NCI-H226 (cell line): ENCODE measurements at regions not wholly inside any gene's neighbourhood (a gene's known extent, or its start where the extent isn't known, plus 50 kb on each side); places are given as distances from the start of the nearest gene placed in this dataset.
A peak's percentile ranks its signal among the peaks of the same experiment; 100 is the strongest.
"Not testable (repeated sequence)": the region's sequence is repeated elsewhere in the genome, so short reads cannot be mapped to it uniquely, and the experiment has no call there.

Experiments
- DNase-seq: peaks from one replicate; pipeline ENCODE4 v3.0.0-alpha.2; 2015

DNA sequence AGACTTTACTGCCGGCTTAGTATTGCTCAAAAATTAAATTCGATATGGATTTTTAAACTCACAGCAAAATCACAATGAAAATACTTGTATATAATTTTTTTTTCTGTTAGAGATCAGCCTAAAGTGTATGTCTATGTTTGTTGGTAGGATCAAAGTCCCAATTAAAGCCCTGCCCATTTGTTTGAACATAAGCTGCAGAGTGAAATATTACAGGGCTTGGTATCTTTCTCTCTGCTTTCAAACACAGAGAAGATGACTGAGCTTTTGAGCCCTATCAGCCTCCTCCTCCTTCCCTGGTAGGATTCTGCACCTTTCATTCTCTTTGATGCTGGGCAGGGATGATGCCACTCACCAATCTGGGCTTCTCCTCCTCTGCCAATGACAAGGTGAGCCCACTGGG lies 345.4 kb downstream of the PPP1R2C start:
- no peak for DNase-seq

DNA sequence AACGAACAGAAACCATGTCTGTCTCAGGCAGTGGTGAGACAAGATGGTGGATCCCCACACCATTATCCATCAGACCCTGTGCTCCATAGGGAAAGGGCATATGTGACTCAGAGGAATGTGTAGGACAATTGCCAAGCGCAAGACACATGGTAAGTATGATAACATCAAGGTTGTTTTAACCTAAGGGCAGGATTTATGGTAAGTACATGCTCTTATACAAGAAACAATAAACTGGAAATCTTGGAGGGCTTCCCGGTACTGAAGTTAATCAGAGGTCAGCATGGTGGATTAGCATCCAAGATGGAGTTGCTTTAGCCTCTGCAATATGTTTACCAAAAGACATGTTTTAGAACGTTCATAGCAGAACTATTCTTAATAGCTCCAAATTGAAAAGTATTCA lies 355.0 kb downstream of the PPP1R2C start:
- no peak for DNase-seq

DNA sequence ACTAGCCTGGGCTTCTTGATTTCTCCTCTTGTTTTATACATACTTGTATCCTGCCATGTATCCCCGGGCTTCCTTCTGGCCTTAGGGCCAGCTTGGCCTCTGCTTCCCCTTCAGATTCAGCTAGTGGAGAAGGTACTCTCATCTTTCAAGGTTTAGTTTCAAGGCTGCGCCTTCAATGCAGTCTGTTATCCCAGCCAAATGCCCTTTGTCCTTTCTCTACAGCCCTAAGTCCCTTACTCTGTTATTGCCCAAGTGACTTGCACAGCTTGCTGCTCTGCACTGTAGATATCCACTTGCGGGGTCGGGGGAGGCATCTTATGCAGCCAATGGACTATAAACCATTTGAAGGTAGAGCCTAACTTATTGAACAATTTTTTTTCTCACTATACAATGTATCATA lies 357.5 kb downstream of the PPP1R2C start:
- no peak for DNase-seq

DNA sequence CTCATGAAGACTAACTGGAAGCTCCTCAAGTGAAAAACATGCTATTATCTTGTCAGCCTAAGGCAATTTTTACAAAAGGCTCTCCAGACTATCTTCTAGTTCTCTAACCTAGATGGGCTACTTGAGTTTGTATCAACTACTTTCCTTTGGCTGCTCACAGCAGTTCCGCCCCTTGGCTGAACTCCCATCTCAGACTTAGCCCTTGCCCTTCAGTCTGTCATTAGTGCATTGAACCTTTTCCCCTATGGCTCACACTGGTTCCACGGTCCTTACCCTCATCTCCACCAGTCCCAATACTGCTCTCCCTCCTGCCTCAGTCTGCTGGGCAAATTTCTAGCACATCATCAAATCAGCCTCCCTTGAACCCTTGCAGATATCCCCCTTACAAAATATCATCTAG lies 362.3 kb downstream of the PPP1R2C start:
- no peak for DNase-seq

DNA sequence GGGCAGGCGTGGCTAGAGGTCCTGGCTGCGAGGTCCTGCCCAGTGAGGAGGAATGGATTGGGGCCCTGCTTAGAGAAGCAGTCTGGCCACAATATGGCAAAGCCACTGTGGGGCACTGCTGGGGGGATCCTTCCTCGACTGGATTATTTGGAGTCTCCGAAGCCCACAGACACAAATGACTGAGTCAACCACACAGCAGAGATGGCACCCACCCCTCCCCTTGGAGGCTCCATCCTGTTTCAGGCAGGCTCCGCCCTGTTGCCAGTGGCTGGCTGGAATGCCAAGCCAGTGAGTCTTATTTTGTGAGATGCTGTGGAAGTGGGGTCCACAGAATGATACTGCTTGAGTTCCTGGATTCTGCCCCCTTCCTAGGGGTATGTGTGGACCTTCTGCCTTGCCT lies 363.9 kb downstream of the PPP1R2C start:
- DNase-seq = no peak

DNA sequence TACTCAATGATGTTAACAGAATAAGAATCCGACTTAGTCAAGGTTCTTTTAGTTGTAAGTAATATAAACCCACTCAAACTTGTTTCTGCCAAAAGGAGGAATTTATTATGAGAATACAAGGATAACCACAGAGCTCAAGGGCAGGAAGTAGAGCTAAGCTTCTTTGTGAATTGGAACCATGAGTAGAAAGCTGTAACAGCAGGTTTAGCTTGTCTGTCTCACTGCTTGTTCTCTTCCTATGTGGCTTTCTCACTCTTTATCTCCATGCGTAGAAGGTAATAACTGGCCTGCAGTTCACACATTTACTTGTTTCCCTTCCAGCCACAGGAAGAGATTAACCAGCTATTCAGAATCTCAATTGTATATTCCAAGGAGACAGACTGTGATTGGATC lies 378.3 kb downstream of the PPP1R2C start:
- no peak for DNase-seq

DNA sequence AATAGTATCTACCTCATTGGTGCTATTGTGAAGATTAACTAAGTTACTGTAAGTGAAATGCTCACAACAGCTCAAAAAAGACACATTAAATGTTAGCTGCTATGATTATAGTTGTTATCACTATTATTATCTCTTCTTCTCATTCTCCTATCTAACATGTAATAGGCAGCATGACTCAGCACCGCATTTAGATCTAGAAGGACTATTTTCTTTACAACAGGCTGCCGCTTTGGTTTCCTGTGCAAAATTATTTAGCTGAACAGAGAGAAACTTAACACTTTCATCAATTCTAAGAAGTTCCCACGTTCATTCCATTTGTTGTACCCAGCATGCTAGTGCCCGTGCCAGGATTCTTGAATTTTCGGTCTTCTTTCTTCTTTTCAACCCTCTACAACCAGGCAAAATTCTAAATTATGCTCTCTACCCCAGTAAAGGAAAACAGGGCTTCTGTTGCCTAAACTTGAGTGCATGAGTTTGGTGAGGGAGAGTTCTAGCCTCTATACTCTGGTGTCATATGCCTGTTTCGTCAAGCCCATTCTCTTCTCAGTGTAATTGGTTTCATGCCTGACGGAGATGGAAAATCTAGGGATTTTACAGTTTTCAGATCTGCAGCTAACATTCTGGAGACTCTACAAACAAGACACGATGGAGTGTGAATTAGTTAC lies 378.9 kb downstream of the PPP1R2C start:
- DNase-seq = no peak

DNA sequence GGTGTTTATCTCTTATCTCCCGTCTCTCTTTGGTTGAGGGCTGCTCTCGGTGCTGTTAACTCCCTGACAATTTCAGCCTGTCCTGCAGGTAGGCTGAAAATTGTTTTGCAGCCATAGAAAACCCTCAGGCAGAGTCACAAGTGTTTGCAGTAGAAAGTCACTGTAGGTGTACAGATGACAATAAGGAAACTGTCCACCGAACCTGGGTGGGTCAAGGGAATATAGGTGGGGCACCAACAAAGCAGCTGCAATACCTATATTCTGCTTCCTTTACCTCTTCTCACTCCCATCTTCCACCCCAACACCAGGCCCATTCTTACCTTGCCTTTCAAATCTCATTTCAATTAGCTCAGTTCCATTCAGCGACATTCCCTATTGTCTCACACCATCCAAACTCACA lies 381.8 kb downstream of the PPP1R2C start:
- no peak for DNase-seq

DNA sequence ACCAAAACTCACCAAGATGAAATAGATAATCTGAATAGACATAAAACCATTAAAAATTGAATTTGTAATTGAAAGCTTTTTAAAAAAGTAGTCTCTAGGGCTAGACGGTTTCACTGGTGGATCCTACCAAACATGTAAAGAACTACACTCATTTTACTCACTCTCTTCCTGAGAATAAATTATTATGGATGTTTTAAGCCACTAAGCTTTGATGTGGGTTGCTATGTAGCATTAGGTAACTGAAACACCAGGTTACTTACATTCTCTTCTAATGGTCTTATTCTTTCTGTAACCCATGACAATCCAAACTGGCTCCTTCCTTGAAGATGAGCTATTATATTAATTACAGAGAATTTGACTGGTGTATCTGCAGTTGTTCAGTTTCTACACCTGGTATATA lies 385.1 kb downstream of the PPP1R2C start:
- no peak for DNase-seq

DNA sequence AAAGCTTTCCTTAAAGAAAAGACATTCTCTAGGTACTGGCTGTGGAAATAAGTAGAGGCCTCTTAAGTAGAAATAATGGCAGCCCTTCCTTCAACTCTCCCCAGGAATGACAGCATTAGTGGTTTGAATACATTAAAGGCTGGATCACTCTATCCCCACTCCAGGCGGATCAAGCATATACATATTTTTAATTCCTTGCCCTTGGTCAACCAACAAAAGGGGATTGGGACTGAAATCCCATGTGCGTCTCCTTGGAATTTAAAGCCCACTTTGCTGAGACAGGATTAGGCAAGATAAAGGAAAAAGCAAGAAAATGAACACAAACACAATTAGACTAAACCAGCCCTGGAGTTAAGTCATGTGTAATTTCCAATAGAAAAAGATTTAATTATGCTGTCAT lies 391.3 kb downstream of the PPP1R2C start:
- no peak for DNase-seq

DNA sequence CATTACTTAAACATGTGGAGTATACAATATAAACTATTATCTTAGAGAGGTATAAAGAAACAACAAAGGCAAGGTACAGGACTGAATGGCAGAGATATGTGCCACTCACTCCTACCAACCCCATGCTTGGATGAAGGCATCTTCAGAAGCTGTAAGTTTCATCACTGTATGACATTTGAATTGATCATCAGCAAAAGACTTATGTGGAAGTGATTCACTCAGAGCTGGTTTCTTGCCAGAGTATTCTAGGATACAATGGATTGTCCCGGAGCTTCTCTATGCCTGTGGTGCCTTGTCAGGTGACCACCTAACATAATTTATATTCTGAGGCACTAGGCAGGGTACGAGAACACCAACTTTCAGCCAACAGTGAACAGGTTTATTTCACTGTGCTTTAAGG lies 392.2 kb downstream of the PPP1R2C start:
- DNase-seq = no peak

DNA sequence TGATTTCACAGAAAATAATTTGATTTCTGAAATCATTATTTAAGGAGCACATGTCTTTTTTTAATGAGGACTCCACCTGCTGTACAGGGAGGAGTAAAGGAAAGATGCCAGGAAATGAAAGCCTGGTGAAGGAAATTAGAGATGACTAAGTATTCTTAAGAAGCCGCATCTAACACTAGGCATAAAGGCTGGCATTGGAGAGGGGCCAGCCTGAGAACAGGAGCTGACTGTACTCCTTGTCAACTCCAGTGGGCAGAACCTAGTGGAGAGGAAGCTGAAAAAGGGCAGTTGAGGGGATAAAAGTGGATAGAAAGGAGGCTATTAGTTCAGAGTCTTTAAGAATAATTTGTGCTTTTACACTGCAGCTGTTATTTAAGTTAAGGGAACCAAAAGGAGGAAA lies 393.0 kb downstream of the PPP1R2C start:
- DNase-seq = peak; percentile 33

DNA sequence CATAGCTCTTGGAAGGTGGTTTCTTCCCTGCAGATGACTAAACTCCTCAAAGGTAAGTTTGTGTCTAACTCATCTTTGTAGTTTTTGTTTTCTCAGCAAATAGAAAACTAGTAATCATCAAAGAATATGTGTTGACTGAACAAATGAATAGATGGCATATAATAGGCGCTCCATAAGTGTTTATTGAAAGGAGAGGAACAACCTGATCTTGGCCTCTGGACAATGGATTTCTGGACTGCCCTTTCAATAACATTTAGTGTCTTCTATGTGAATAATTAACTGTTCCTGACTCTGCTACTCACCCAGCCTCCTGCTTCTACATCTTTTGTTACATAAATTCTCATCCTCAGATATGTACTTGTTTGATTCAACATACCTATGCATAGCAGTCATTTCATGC lies 399.1 kb downstream of the PPP1R2C start:
- no peak for DNase-seq

DNA sequence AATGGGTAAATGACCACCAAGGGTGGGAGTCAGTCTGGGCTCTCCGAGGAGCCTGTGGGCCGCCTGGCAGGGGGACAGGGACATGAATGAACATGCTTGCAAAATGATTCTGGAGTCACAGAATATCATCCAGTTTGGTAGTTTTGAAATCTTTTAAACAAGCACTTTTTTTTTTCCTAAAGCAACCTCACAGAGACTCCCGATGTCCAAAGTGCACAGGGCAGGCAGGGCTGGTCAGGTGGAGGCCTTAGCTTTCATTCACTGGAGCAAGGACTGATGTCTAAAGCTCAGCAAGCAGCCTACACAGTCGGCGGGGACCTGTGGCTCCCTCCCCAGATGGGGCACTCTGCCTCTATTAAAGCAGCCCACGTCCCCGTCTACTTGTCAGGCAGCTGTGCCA lies 402.9 kb downstream of the PPP1R2C start:
- DNase-seq = no peak

DNA sequence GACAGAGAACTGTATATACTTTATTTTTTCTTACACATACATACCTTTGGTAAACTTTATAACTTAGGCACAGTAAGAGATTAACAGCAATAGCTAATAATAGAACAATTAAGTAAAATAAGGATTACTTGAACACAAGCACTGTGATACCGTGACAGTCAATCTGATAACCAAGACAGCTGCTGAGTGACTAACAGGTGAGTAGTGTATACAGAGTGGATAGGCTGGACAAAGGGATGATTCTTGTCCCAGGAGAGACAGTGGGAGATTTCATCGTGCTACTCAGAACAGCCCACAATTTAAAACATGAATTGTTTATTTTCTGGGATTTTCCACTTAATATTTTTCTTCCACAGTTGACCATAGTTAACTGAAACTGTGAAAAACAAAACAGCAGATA lies 411.8 kb downstream of the PPP1R2C start:
- no peak for DNase-seq

DNA sequence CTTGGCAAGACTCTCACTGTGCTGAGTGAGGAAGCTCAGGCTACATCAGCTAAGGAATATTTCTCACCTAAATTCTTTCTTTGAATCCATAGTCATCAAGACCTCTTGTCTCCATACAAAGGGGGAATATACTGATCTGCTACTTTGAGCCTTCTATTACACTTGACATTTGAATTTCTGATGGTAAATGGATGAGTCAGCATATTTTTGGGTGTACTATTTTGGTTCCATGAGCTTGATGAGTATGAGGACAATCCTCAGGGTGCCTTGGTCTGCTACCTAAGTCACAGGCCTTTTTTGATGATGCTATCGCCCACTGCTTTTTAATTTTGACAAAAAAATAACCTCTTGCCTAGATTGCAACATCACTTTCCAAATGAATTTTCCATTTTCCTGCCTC lies 415.7 kb downstream of the PPP1R2C start:
- DNase-seq = no peak

DNA sequence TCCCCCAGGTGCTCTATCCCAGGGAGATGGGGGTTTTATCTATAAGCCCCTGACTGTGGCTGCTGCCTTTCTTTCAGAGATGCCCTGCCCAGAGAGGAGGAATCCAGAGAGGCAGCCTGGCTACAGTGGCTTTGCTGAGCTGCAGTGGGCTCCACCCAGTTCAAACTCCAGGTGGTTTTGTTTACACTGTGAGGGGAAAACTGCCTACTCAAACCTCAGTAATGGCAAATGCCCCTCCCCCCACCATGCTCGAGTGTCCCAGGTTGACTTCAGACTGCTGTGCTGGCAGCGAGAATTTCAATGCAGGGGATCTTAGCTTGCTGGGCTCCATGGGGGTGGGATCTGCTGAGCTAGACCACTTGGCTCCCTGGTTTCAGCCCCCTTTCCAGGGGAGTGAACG lies 419.6 kb upstream of the CASK start:
- not testable (repeated sequence) for DNase-seq
